Peyer's patch (tissue), 4 donors: ENCODE measurements at regions not wholly inside any gene's neighbourhood (a gene's known extent, or its start where the extent isn't known, plus 50 kb on each side); places are given as distances from the start of the nearest gene placed in this dataset.

Experiments
- DNase-seq, 3 donors: peaks; one replicate each; pipeline ENCODE4 v3.0.0-alpha.2; 2017 to 2019
- H3K27ac ChIP-seq, 4 donors: fragments of 200-600 bp; sonication (generic); one replicate each; pipeline ENCODE4 v1.5.1; 2016 to 2019
- H3K27me3 ChIP-seq, 2 donors: fragments of 200-600 bp; sonication (generic); one replicate each; pipeline ENCODE4 v1.5.1; 2019
- H3K36me3 ChIP-seq, 3 donors: fragments of 200-600 bp; sonication (generic); one replicate each; pipeline ENCODE4 v1.5.1; 2016 to 2019
- H3K4me1 ChIP-seq, 4 donors: fragments of 200-600 bp; sonication (generic); one replicate each; pipeline ENCODE4 v1.5.1; 2016 to 2019
- H3K4me3 ChIP-seq, 4 donors: fragments of 200-600 bp; sonication (generic); 1 replicate in 3 of 4; 2 replicates in 1 of 4; pipeline ENCODE4 v1.5.1; 2016 to 2019; ENCODE audit warnings: mild to moderate bottlenecking in 1 of 4
- H3K9me3 ChIP-seq, 4 donors: fragments of 200-600 bp; sonication (generic); one replicate each; pipeline ENCODE4 v1.5.1; 2016 to 2019; ENCODE audit warnings: mild to moderate bottlenecking in 1 of 4
- POLR2A ChIP-seq, 2 donors: fragments of 450-650 bp; IDR thresholded peaks; one replicate each; pipeline ENCODE4 v1.5.1; 2017; ENCODE audit warnings: antibody characterized with exemption in 2 of 2, mild to moderate bottlenecking in 2 of 2, moderate library complexity in 2 of 2
- TF ChIP-seq, protein P1 (sequence below), 6 experiments: fragments of 450-650 bp in 4 of 6; fragments of 200-600 bp in 2 of 6; sonication (generic) in 1 of 6; IDR thresholded peaks; one replicate each; pipeline ENCODE4 v1.5.1; 2017 to 2019; ENCODE audit warnings: antibody characterized with exemption in 6 of 6, mild to moderate bottlenecking in 3 of 6, moderate library complexity in 1 of 6

DNA sequence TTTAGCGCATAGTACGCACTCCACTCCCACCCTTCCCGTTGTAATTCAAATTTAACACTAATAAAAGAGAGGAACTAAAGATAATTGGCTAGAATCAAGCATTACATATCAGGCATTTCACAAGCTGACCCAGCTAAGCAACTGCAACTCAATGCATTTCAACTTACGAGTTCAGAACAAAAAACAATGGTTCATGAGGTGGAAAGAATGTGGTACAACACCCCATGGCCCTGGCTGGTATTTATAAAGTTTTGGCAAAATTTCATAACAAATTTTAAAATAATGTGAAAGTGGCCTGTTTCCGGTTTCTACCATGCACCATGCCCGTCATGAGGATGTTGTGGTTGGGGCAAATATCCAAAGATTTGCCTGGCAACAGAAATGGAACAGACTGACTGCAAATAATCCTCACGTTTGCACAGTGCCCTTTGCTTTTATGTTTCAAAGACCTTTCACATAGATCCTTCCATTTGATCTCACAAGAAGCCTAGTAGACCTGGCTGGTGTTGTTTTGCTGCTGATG is 455.3 kb upstream of the NR2F2 start:
- Histone ChIP-seq H3K4me1 (no peaks in the 10 kb centered on the region), H3K27me3 (no peaks in the 10 kb centered on the region), H3K9me3 (no peaks in the 10 kb centered on the region), H3K4me3 (no peak overlapping the region), H3K36me3 (no peaks in the 10 kb centered on the region), H3K27ac (no peak overlapping the region)
- no peak for DNase-seq
- TF ChIP-seq, protein P1, sequence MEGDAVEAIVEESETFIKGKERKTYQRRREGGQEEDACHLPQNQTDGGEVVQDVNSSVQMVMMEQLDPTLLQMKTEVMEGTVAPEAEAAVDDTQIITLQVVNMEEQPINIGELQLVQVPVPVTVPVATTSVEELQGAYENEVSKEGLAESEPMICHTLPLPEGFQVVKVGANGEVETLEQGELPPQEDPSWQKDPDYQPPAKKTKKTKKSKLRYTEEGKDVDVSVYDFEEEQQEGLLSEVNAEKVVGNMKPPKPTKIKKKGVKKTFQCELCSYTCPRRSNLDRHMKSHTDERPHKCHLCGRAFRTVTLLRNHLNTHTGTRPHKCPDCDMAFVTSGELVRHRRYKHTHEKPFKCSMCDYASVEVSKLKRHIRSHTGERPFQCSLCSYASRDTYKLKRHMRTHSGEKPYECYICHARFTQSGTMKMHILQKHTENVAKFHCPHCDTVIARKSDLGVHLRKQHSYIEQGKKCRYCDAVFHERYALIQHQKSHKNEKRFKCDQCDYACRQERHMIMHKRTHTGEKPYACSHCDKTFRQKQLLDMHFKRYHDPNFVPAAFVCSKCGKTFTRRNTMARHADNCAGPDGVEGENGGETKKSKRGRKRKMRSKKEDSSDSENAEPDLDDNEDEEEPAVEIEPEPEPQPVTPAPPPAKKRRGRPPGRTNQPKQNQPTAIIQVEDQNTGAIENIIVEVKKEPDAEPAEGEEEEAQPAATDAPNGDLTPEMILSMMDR (IDR thresholded peaks at IDR 0.05) = no peak
- TF ChIP-seq POLR2A (IDR thresholded peaks at IDR 0.05) = no peak

DNA sequence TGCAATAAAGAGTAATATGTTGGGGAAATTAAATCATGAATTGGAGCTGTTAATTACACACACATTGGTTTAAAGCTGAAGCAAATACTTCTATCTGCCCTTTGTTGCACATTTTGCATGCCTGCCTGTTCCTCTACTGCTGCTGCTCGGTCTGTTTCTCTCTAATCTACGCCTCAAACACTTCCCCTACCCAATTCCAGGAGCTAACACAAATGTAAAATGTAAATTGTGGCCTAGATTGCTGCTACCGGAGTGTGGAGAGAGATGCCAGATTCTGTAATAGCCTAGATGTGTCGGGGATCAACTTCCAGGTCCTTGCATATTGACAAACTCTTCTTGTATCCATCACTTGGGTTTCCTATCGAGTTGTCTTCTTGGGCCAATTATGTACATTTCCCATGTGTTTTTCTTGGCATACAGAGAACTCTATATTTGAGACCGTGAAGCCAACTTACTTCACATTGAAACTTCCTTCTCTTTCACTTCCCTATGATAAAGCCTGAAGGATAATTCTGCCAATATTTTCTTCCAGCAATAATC is 450.4 kb upstream of the NR2F2 start:
- H3K4me1 ChIP-seq = no peaks in the 10 kb centered on the region
- TF ChIP-seq POLR2A (IDR thresholded peaks at IDR 0.05) = no peak
- TF ChIP-seq, protein P1 (IDR thresholded peaks at IDR 0.05) = no peak
- no peak overlapping the region for H3K27ac ChIP-seq
- H3K36me3 ChIP-seq = no peaks in the 10 kb centered on the region
- DNase-seq = no peak
- H3K9me3 ChIP-seq = no peaks in the 10 kb centered on the region
- H3K4me3 ChIP-seq = no peak overlapping the region
- H3K27me3 ChIP-seq = no peaks in the 10 kb centered on the region

DNA sequence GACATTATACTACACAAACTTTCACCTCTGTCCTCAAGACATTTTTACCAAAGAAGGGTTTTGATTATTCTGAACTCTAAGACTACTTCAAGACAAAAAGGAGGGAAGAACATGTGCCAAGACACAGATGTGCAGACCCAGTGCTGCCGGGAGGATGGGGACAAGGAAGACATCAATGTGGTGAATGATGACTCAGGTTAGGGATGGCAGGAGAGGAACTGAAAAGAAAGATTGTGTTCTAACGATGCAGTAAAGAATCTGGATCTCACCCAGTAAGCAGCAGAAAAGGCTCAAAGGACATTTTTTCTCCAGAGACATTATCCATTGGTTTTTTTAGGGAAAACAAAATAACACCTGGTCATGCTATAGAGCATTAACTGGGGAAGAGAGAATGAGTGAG is 449.9 kb upstream of the NR2F2 start:
- Histone ChIP-seq H3K4me3 (no peak overlapping the region), H3K4me1 (no peaks in the 10 kb centered on the region), H3K27ac (no peak overlapping the region), H3K9me3 (no peaks in the 10 kb centered on the region), H3K36me3 (no peaks in the 10 kb centered on the region), H3K27me3 (no peaks in the 10 kb centered on the region)
- DNase-seq = no peak
- TF ChIP-seq, protein P1 (IDR thresholded peaks at IDR 0.05) = no peak
- no peak for TF ChIP-seq POLR2A (IDR thresholded peaks at IDR 0.05)

DNA sequence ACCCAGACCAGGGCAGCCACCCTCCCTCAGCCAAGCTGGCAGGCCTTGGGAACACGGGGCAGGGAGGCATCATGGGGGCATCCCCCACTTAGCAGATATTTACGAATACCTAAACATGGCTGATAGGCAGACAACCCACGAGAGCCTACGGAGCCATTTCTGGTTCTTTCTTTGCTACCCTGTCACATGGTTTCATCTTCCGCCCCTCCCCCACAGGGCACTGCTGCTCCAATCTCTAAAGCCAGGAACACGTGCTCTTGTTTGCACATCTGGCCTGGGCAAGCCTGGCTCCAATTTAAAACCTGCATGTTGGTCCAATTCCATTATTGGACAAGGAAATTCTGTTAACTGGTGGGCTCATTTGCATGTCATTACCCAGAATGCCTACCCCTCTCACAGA is 447.4 kb upstream of the NR2F2 start:
- TF ChIP-seq POLR2A (IDR thresholded peaks at IDR 0.05) = no peak
- TF ChIP-seq, protein P1 (IDR thresholded peaks at IDR 0.05) = no peak

DNA sequence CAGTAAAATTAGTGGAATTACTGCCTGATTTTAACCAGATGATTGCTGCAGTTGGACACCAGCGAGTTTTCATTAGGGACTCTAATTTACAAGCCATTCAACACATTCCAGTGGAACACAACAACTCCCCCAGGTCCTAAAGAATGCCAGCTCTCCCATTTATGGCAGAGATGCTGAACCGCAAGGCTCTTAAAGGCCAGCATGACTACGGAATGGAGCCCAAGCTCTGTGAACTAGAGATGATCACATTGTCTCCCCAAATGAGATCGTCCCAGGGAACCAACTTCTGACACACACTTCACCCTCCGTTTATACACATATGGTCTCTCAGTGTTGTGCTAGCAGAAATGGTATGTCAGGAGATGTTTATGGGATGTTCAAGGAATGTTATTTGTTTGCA is 446.2 kb upstream of the NR2F2 start:
- Histone ChIP-seq H3K36me3 (no peaks in the 10 kb centered on the region), H3K27ac (no peak overlapping the region), H3K27me3 (no peaks in the 10 kb centered on the region), H3K4me1 (no peaks in the 10 kb centered on the region), H3K4me3 (no peak overlapping the region), H3K9me3 (no peaks in the 10 kb centered on the region)
- TF ChIP-seq, protein P1 (IDR thresholded peaks at IDR 0.05) = no peak
- TF ChIP-seq POLR2A (IDR thresholded peaks at IDR 0.05) = no peak
- DNase-seq = no peak

More for the DNA sequence above, 447.4 kb upstream of the NR2F2 start:
- Histone ChIP-seq H3K27me3 (no peaks in the 10 kb centered on the region), H3K36me3 (no peaks in the 10 kb centered on the region), H3K9me3 (no peaks in the 10 kb centered on the region), H3K27ac (no peak overlapping the region), H3K4me3 (no peak overlapping the region), H3K4me1 (no peaks in the 10 kb centered on the region)
- no peak for DNase-seq
